ENCODE measurements at regions not wholly inside any gene's neighbourhood (a gene's known extent, or its start where the extent isn't known, plus 50 kb on each side); places are given as distances from the start of the nearest gene placed in this dataset.
A peak's percentile ranks its signal among the peaks of the same experiment; 100 is the strongest.

- Mint-ChIP-seq H3K27ac (no peak overlapping the region), H3K4me3 (no peak overlapping the region), H3K36me3 (ENCODE audit: low read depth) (no peaks in the 10 kb centered on the region), H3K4me1 (ENCODE audit: low read depth) (peaks cover 7% of the 10 kb centered on the region), H3K9me3 (ENCODE audit: insufficient read depth) (no peaks in the 10 kb centered on the region), H3K27me3 (ENCODE audit: low read depth) (peaks cover 13% of the 10 kb centered on the region)
- DNase-seq: no peak
- ATAC-seq: no peak
- POLR2A ChIA-PET: no interaction called here
- CTCF ChIA-PET: no interaction called here
Measured at GRCh38 chr20:50242548-50242862, 51.9 kb downstream of the CEBPB start.

GRCh38 chr20:50242863-50243609, 52.4 kb downstream of the CEBPB start:
- POLR2A ChIA-PET: no interaction called here
- ATAC-seq: no peak
- Mint-ChIP-seq H3K27ac (no peak overlapping the region), H3K4me3 (no peak overlapping the region), H3K9me3 (ENCODE audit: insufficient read depth) (no peaks in the 10 kb centered on the region), H3K27me3 (ENCODE audit: low read depth) (peaks cover 13% of the 10 kb centered on the region), H3K36me3 (ENCODE audit: low read depth) (no peaks in the 10 kb centered on the region), H3K4me1 (ENCODE audit: low read depth) (peaks cover 7% of the 10 kb centered on the region)
- CTCF ChIA-PET: no interaction called here
- DNase-seq: no peak

GRCh38 chr20:50243610-50244351, 53.2 kb downstream of the CEBPB start:
- Mint-ChIP-seq H3K27me3 (ENCODE audit: low read depth) (peaks cover 13% of the 10 kb centered on the region), H3K4me1 (ENCODE audit: low read depth) (peaks cover 7% of the 10 kb centered on the region), H3K9me3 (ENCODE audit: insufficient read depth) (no peaks in the 10 kb centered on the region), H3K4me3 (no peak overlapping the region), H3K27ac (no peak overlapping the region), H3K36me3 (ENCODE audit: low read depth) (no peaks in the 10 kb centered on the region)
- POLR2A ChIA-PET: no interaction called here
- CTCF ChIA-PET: no interaction called here
- DNase-seq (no peak), ATAC-seq (no peak)

GRCh38 chr20:50244352-50245149, 53.9 kb downstream of the CEBPB start:
- POLR2A ChIA-PET: no interaction called here

GRCh38 chr20:50245498-50246366, 55.1 kb downstream of the CEBPB start:
- Mint-ChIP-seq H3K36me3 (ENCODE audit: low read depth) (no peaks in the 10 kb centered on the region), H3K4me3 (no peak overlapping the region), H3K4me1 (ENCODE audit: low read depth) (peaks cover 7% of the 10 kb centered on the region), H3K27ac (no peak overlapping the region), H3K27me3 (ENCODE audit: low read depth) (peaks cover 2% of the 10 kb centered on the region), H3K9me3 (ENCODE audit: insufficient read depth) (no peaks in the 10 kb centered on the region)
- no peak for DNase-seq
- ATAC-seq: no peak
- POLR2A ChIA-PET: no interaction called here
- CTCF ChIA-PET: no interaction called here

More at GRCh38 chr20:50244352-50245149, 53.9 kb downstream of the CEBPB start:
- Mint-ChIP-seq H3K4me3 (no peak overlapping the region), H3K27me3 (ENCODE audit: low read depth) (peaks cover 8% of the 10 kb centered on the region), H3K27ac (no peak overlapping the region), H3K36me3 (ENCODE audit: low read depth) (no peaks in the 10 kb centered on the region), H3K4me1 (ENCODE audit: low read depth) (peaks cover 7% of the 10 kb centered on the region), H3K9me3 (ENCODE audit: insufficient read depth) (no peaks in the 10 kb centered on the region)
- CTCF ChIA-PET: interaction anchor here (1.1 kb wide), 1 partner anchor 124 kb away, joined by 4 read pairs; no protein-coding TSS in a partner anchor
- no peak for ATAC-seq
- DNase-seq: no peak

GRCh38 chr20:50246367-50247195, 56.0 kb downstream of the CEBPB start:
- H3K27ac Mint-ChIP-seq: peak overlapping the region; percentile 11
- no peaks in the 10 kb centered on the region for H3K36me3 Mint-ChIP-seq (ENCODE audit: low read depth)
- H3K4me1 Mint-ChIP-seq (ENCODE audit: low read depth): peaks cover 7% of the 10 kb centered on the region
- ATAC-seq (no peak), DNase-seq (no peak)
- H3K4me3 Mint-ChIP-seq: no peak overlapping the region
- peaks cover 2% of the 10 kb centered on the region for H3K27me3 Mint-ChIP-seq (ENCODE audit: low read depth)
- POLR2A ChIA-PET: no interaction called here
- no peaks in the 10 kb centered on the region for H3K9me3 Mint-ChIP-seq (ENCODE audit: insufficient read depth)
- CTCF ChIA-PET: no interaction called here

GRCh38 chr20:50247196-50248094, 56.8 kb downstream of the CEBPB start:
- H3K4me3 Mint-ChIP-seq: no peak overlapping the region
- CTCF ChIA-PET: no interaction called here
- no peaks in the 10 kb centered on the region for H3K36me3 Mint-ChIP-seq (ENCODE audit: low read depth)
- POLR2A ChIA-PET: interaction anchor here (0.9 kb wide), 1 partner anchor 23 kb away, joined by 3 read pairs; no protein-coding TSS in a partner anchor
- no peak for DNase-seq
- H3K9me3 Mint-ChIP-seq (ENCODE audit: insufficient read depth): no peaks in the 10 kb centered on the region
- peaks cover 7% of the 10 kb centered on the region for H3K4me1 Mint-ChIP-seq (ENCODE audit: low read depth)
- no peaks in the 10 kb centered on the region for H3K27me3 Mint-ChIP-seq (ENCODE audit: low read depth)
- peak overlapping the region; percentile 11 for H3K27ac Mint-ChIP-seq
- ATAC-seq: no peak

- ChIA-PET CTCF (no interaction called here), POLR2A (interaction anchor here (0.9 kb wide), 1 partner anchor 22 kb away, joined by 3 read pairs; no protein-coding TSS in a partner anchor)
- Mint-ChIP-seq H3K27me3 (ENCODE audit: low read depth) (peaks cover 2% of the 10 kb centered on the region), H3K9me3 (ENCODE audit: insufficient read depth) (no peaks in the 10 kb centered on the region), H3K36me3 (ENCODE audit: low read depth) (no peaks in the 10 kb centered on the region), H3K27ac (no peak overlapping the region), H3K4me1 (ENCODE audit: low read depth) (peaks cover 7% of the 10 kb centered on the region), H3K4me3 (no peak overlapping the region)
- DNase-seq (no peak), ATAC-seq (no peak)
Measured at GRCh38 chr20:50248104-50248641, 57.5 kb downstream of the CEBPB start.

GRCh38 chr20:50249447-50250388, 59.1 kb downstream of the CEBPB start:
- Mint-ChIP-seq H3K4me3 (no peak overlapping the region), H3K36me3 (ENCODE audit: low read depth) (no peaks in the 10 kb centered on the region), H3K27me3 (ENCODE audit: low read depth) (peaks cover 5% of the 10 kb centered on the region), H3K9me3 (ENCODE audit: insufficient read depth) (no peaks in the 10 kb centered on the region), H3K27ac (no peak overlapping the region), H3K4me1 (ENCODE audit: low read depth) (peaks cover 7% of the 10 kb centered on the region)
- ChIA-PET CTCF (no interaction called here), POLR2A (no interaction called here)
- ATAC-seq: no peak
- DNase-seq: no peak

All from activated CD8-positive, alpha-beta T cell treated with anti-CD3 and anti-CD28 coated beads, Interleukin-2, amount 10 ng/mL, durations not matched to agents 7 days and 5 days (primary cell).